HG03045 (cell line): ENCODE measurements at regions not wholly inside any gene's neighbourhood (a gene's known extent, or its start where the extent isn't known, plus 50 kb on each side); places are given as distances from the start of the nearest gene placed in this dataset.

Experiments
- ATAC-seq: cut with Tn5 transposase; IDR thresholded peaks from one replicate; pipeline ENCODE4 v1.9.1; 2021; ENCODE audit warnings: mild to moderate bottlenecking, moderate library complexity; ENCODE audit not compliant: unreplicated experiment

GRCh38 chr21:35663856-35664606 is 396.3 kb downstream of the SETD4 start:
- ATAC-seq = no peak

GRCh38 chr21:35658242-35658641 is 402.1 kb downstream of the SETD4 start:
- no peak for ATAC-seq

DNA sequence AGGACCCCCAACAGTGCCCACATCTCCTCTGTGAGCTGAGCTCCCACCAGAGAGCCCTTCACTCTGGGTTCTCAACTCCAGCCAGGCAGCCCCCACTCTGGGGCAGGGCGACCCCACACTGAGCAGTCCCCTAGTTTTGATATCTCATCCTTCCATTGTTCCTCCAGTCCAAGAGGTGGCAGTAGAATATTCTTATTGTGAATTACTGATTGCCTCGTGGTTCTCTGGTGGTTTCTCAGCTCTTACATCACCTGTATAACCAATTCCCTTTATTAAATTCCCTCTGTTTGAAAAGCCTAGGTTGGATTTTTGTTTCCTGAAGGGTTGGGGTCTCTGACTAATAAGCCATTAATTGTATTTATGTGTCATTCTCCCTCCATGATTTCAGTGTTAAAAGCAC is 407.5 kb downstream of the SETD4 start:
- ATAC-seq = no peak

GRCh38 chr21:35652196-35652595 is 408.1 kb downstream of the SETD4 start:
- no peak for ATAC-seq

- ATAC-seq = no peak
These were observed 409.1 kb downstream of the SETD4 start for GRCh38 chr21:35651196-35651595.

DNA sequence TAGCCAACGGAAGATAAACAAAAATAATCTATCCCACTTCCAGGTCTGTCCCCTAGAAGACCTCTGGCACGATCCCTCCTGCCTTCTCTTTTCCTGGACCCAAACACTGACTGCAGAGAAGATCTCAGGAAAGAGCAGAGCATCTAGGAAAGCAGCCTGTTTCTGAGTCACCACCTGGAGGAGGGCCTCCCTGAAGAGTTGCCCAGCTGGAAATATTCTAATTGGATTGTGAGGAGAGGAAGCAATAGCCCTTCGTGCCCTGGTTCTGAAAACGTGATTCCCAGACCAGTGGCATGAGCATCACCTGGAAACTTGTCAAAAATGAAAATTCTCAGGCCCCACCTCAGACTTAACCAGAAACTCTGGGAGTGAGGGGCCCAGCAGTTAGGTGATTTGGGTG is 411.1 kb downstream of the SETD4 start:
- no peak for ATAC-seq

DNA sequence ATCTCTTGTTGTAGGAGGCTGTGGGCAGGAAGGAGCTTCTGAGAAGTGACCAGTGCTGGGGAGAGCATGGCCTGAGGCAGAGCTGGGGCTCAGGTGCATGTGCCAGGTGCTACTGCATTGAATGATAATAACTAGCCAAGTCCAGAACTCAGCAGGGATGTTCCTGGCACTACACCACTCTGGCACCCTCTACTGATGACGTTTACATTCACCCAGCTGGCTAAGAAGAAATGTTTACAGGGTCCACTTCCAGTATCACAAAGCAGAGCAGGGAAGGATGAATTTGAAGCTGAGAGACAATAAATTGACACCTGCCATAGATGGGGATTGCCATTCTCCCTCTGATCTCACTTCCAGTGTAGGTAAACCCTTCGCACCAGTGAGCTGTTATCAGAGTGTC is 411.8 kb downstream of the SETD4 start:
- ATAC-seq = no peak

- no peak for ATAC-seq
These were observed 413.7 kb downstream of the SETD4 start for GRCh38 chr21:35646606-35647005.

GRCh38 chr21:35645991-35646390 is 414.3 kb downstream of the SETD4 start:
- ATAC-seq = no peak

DNA sequence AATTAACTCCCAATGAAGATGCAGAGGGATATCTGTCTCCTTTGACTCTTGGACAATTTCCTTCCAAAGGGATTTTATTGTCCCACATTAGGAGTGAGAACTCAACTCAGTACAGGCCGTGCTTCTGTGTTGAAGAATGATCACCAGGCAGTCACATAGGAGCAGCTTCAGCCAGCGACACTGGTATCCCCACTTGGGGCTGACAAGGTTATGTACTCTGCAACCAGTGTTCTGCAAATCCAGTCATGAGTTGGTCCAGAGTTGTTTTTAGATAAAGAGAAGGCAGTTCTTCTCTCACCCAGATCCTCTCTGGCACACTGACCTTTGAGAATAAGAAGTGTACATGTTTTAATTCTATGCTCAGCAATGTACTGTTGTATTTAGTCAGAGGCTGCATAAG is 415.8 kb downstream of the SETD4 start:
- no peak for ATAC-seq

- no peak for ATAC-seq
These were observed 417.1 kb downstream of the SETD4 start for GRCh38 chr21:35643176-35643575.

DNA sequence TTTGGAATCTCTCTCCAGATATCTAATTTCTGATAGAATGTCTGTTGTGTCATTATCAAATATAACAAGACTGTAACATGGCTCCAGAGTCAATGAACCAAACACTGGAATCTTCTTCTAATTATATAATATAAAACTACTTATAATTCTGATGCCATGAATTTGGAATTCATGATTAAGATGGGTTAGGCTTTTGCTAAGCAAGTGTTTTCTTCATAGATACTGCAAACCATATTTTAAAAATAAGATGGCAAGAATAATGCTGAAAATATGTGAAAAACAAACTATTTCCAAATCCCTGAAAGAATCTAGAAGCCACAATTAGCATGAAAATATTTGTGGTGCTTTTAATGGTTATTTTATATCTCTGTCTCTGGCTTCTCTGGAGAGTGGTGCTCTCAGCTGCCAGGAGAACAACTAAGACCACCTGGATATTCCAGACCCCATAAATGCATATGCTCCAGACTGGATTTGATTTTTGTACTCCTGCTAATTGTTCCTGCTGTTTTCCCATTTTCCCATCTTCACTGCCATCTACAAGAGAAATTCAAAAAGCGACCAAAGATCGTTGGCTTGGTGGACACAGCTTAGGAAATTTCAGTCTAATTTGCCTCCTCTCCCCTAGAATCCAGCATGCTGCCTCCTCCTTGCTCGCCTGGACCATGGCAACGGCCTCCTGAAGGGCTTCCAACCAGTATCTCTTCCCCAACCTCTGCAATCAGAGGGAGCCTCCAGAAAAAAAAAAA is 418.9 kb downstream of the SETD4 start:
- ATAC-seq = no peak

GRCh38 chr21:35637431-35637830 is 422.9 kb downstream of the SETD4 start:
- no peak for ATAC-seq

GRCh38 chr21:35635994-35636393 is 424.3 kb downstream of the SETD4 start:
- no peak for ATAC-seq

- ATAC-seq = no peak
These were observed 425.1 kb downstream of the SETD4 start for GRCh38 chr21:35635261-35635660.

DNA sequence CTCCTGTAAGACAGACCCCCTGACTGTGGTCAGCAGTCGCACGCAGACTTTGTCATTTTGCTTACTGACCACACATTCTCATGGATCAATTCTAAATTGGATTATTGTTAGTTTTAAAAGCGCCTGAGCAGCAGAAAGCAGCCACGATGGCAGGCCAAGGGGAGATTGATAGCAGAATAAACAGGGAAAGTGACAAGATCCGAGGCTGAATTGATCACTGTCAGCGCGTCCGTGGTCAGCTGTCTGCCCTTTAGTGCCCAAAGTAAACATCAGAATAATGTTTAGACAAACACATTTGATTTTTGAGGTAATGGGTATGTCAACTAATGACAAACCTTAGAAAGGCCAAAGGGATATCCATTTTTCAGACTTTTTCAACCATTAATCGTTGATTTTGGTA is 426.8 kb downstream of the SETD4 start:
- ATAC-seq = no peak

DNA sequence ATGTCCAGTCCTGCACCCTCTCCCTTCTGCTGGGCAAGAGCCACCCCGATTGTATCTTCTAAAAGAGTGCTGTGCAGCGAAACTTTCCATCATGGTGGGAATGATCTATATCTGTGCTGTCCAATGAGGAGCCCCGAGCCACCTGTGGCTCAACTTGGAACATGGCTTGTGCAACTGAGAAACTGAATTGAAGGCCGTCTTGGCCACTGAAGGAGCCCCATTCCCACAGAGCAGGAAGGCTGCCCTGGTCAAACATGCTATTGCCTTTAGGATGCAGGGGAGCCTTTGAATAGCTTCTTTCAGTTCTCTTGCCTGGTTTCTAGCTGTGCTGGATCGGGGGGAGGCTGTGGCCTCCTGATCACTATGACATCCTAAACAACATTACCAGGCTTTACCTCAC is 427.6 kb downstream of the SETD4 start:
- no peak for ATAC-seq

- ATAC-seq = no peak
These were observed 432.0 kb downstream of the SETD4 start for GRCh38 chr21:35628316-35628715.

DNA sequence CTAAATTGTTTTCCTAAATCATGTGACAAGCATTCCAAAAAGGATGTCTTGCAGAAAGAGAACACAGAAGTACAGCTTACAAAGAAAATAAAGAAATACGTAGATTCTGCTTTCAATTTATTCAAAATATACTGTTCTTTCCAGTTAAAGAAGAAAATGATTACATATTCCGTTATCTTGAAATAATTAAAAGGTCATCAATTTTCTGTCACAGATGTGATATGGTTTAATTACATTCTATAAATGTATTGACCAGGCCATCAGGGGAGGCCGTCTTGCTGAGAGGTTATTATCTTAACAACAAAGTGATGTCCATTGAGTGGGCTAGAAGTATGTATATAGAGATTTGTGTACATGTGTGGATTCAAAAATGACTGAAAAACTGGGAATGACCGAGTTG is 432.9 kb downstream of the SETD4 start:
- ATAC-seq = no peak

DNA sequence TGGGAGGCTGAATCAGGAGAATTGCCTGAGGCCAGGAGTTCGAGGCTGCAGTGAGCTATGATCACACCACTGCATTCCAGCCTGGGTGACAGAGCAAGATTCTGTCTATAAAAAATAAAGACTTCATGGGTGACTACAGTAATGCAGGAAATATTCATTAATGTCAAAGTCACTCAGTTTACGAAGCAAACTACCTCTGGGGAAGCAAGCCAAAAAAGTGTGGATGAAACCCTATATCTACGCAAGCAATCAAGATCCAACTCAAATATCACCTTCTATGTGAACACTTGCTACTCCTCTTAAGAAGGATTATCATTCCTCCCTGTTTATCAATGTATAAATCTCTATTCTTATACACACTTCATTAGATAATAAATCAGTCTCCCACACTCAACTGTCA is 434.8 kb downstream of the SETD4 start:
- no peak for ATAC-seq

- ATAC-seq = no peak
These were observed 435.4 kb downstream of the SETD4 start for GRCh38 chr21:35624901-35625300.

- ATAC-seq = no peak
These were observed 437.7 kb downstream of the SETD4 start for GRCh38 chr21:35622612-35623011.

GRCh38 chr21:35619184-35619583 is 441.1 kb downstream of the SETD4 start:
- ATAC-seq = no peak
